Superior temporal gyrus (tissue), 1 donor: ENCODE measurements at regions not wholly inside any gene's neighbourhood (a gene's known extent, or its start where the extent isn't known, plus 50 kb on each side); places are given as distances from the start of the nearest gene placed in this dataset.
"Not testable (repeated sequence)": the region's sequence is repeated elsewhere in the genome, so short reads cannot be mapped to it uniquely, and the experiment has no call there.

ENCODE experiments used
- DNase-seq: peaks from one replicate; pipeline ENCODE4 v3.0.0-alpha.2; 2016; ENCODE audit errors: extremely low spot score

GRCh38 chr2:122764014-122764413 lies 1008.6 kb downstream of the TSN start:
- no peak for DNase-seq

- no peak for DNase-seq
These were observed 1024.8 kb downstream of the TSN start for GRCh38 chr2:122780251-122780650.

- no peak for DNase-seq
These were observed 1038.6 kb downstream of the TSN start for GRCh38 chr2:122794100-122794499.

- DNase-seq: no peak
These were observed 1040.3 kb downstream of the TSN start for GRCh38 chr2:122795763-122796162.

- DNase-seq: no peak
These were observed 1043.9 kb downstream of the TSN start for GRCh38 chr2:122799391-122799790.

GRCh38 chr2:122800781-122801180 lies 1045.3 kb downstream of the TSN start:
- DNase-seq: no peak

- no peak for DNase-seq
These were observed 1049.0 kb downstream of the TSN start for GRCh38 chr2:122804494-122804893.

- DNase-seq: no peak
These were observed 1049.9 kb downstream of the TSN start for GRCh38 chr2:122805346-122805745.

GRCh38 chr2:122808286-122808969 lies 1053.0 kb downstream of the TSN start:
- DNase-seq: no peak

GRCh38 chr2:122812214-122812613 lies 1056.8 kb downstream of the TSN start:
- DNase-seq: not testable (repeated sequence)

GRCh38 chr2:122815120-122815519 lies 1059.7 kb downstream of the TSN start:
- no peak for DNase-seq

- DNase-seq: no peak
These were observed 1061.4 kb downstream of the TSN start for GRCh38 chr2:122816803-122817202.

GRCh38 chr2:122822319-122822718 lies 1066.9 kb downstream of the TSN start:
- no peak for DNase-seq

- no peak for DNase-seq
These were observed 1074.7 kb downstream of the TSN start for GRCh38 chr2:122830157-122830556.

GRCh38 chr2:122831649-122832048 lies 1076.2 kb downstream of the TSN start:
- DNase-seq: no peak

GRCh38 chr2:122843503-122843902 lies 1088.1 kb downstream of the TSN start:
- no peak for DNase-seq

GRCh38 chr2:122851161-122851560 lies 1095.7 kb downstream of the TSN start:
- DNase-seq: no peak

- DNase-seq: no peak
These were observed 1096.6 kb downstream of the TSN start for GRCh38 chr2:122851972-122852531.

GRCh38 chr2:122856696-122857095 lies 1101.2 kb downstream of the TSN start:
- no peak for DNase-seq

GRCh38 chr2:122858075-122858702 lies 1102.7 kb downstream of the TSN start:
- DNase-seq: no peak

GRCh38 chr2:122858813-122859212 lies 1103.4 kb downstream of the TSN start:
- no peak for DNase-seq

- DNase-seq: no peak
These were observed 1103.8 kb downstream of the TSN start for GRCh38 chr2:122859260-122859659.

- DNase-seq: no peak
These were observed 1108.1 kb downstream of the TSN start for GRCh38 chr2:122863532-122863931.
